ENCODE measurements at regions not wholly inside any gene's neighbourhood (a gene's known extent, or its start where the extent isn't known, plus 50 kb on each side); places are given as distances from the start of the nearest gene placed in this dataset.

- no peaks in the 10 kb centered on the region for H3K9me1 ChIP-seq (ENCODE audit: control insufficient read depth, insufficient read depth, low read length)
- peaks cover 9% of the 10 kb centered on the region for H3K9me3 ChIP-seq (replicated peaks; ENCODE audit: control insufficient read depth, insufficient read depth, low read depth, low read length)
- H3K4me1 ChIP-seq (replicated peaks in 1 of 2; ENCODE audit: control insufficient read depth in 2 of 2, insufficient read depth in 2 of 2, low read length in 2 of 2), result peaks cover 33 to 53% of the 10 kb centered on the region in 2 experiments
- no peak overlapping the region for H3K27ac ChIP-seq (ENCODE audit: extremely low read depth, low read depth, low read length)
- no peak for TF ChIP-seq ZNF655 (CRISPR knock-in tag; IDR thresholded peaks at IDR 0.05)
- no peak for TF ChIP-seq DDX20 (tag; IDR thresholded peaks at IDR 0.05; ENCODE audit: low read depth)
- no peak for TF ChIP-seq MITF (IDR thresholded peaks at IDR 0.05)
- TF ChIP-seq CBX1 (IDR thresholded peaks at IDR 0.05; ENCODE audit: low read depth), result no peak
- no peak for TF ChIP-seq NELFE (IDR thresholded peaks at IDR 0.05; ENCODE audit: insufficient read depth, insufficient read length)
- no peak for TF ChIP-seq HES1 (IDR thresholded peaks at IDR 0.05; ENCODE audit: low read depth)
- no peak for TF ChIP-seq CSDE1 (IDR thresholded peaks at IDR 0.05)
- TF ChIP-seq SMARCE1 (IDR thresholded peaks at IDR 0.05), result no peak
- TF ChIP-seq SLC30A9 (CRISPR knock-in tag; IDR thresholded peaks at IDR 0.05), result no peak
- TF ChIP-seq POU5F1 (IDR thresholded peaks at IDR 0.05; ENCODE audit: borderline replicate concordance, low read depth, low read length, partially characterized antibody), result no peak
- TF ChIP-seq CHD2 (IDR thresholded peaks at IDR 0.05; ENCODE audit: low read depth, low read length), result no peak
- no peak for TF ChIP-seq FUS (optimal IDR thresholded peaks at IDR 0.05; ENCODE audit: low read depth, low read length)
- TF ChIP-seq BCLAF1 (IDR thresholded peaks at IDR 0.05; ENCODE audit: borderline replicate concordance in 1 of 2, control insufficient read depth in 1 of 2, low read depth in 2 of 2, low read length in 1 of 2), result no peak
- in situ Hi-C loops (cut with MboI) (no loop called here), intact Hi-C loops (cut with micrococcal nuclease) (loop anchor here (10.0 kb wide), 1 partner anchor 489 kb away; the partner anchor contains the start of gene COA6)
- H3K9ac ChIP-seq (ENCODE audit: insufficient read depth in 1 of 2, low read depth in 2 of 2, low read length in 2 of 2), result no peak overlapping the region; a peak in 1 of 4 replicates
- H3K79me2 ChIP-seq (ENCODE audit: control insufficient read depth, insufficient read depth, low read length), result peaks cover 2% of the 10 kb centered on the region; the same call in 1 of the 3 replicates
- H3K4me3 ChIP-seq, result no peak overlapping the region
- DNase-seq (ENCODE audit: extremely low read depth in 1 of 4, low spot score in 3 of 4) (no peak), FAIRE-seq (no peak), ATAC-seq (no peak)
- H2AFZ ChIP-seq (ENCODE audit: low read depth, low read length), result no peak overlapping the region
- no peak overlapping the region for H3K4me2 ChIP-seq (ENCODE audit: insufficient read depth, low read length)
- H4K20me1 ChIP-seq (replicated peaks; ENCODE audit: control insufficient read depth, insufficient read depth, low read length), result no peaks in the 10 kb centered on the region
- 57% methylated on average over 3 of the region's 3 CpGs for WGBS (ENCODE audit: insufficient coverage, low coverage, missing lambda C conversion rate)
- POLR2A ChIA-PET, result interaction anchor here (0.8 to 1.8 kb wide), 5 partner anchors 9 to 159 kb away, joined by 3 to 5 read pairs (median 3); no protein-coding TSS in a partner anchor
- CTCF ChIA-PET (ENCODE audit: low intra/inter-chr PET ratio), result no interaction called here
- H3K27me3 ChIP-seq (ENCODE audit: control insufficient read depth in 2 of 2, insufficient read depth in 2 of 2, low read length in 2 of 2), result no peaks in the 10 kb centered on the region
- no TSS peak for BruUV-seq (replicated peaks)
- no peaks in the 10 kb centered on the region for H3K36me3 ChIP-seq (ENCODE audit: control insufficient read depth, insufficient read depth, low read length)
Observed at GRCh38 chr1:234864116-234864515, 254.1 kb upstream of the IRF2BP2 start.

All from K562 (cell line).